ENCODE measurements at regions not wholly inside any gene's neighbourhood (a gene's known extent, or its start where the extent isn't known, plus 50 kb on each side); places are given as distances from the start of the nearest gene placed in this dataset.

DNA sequence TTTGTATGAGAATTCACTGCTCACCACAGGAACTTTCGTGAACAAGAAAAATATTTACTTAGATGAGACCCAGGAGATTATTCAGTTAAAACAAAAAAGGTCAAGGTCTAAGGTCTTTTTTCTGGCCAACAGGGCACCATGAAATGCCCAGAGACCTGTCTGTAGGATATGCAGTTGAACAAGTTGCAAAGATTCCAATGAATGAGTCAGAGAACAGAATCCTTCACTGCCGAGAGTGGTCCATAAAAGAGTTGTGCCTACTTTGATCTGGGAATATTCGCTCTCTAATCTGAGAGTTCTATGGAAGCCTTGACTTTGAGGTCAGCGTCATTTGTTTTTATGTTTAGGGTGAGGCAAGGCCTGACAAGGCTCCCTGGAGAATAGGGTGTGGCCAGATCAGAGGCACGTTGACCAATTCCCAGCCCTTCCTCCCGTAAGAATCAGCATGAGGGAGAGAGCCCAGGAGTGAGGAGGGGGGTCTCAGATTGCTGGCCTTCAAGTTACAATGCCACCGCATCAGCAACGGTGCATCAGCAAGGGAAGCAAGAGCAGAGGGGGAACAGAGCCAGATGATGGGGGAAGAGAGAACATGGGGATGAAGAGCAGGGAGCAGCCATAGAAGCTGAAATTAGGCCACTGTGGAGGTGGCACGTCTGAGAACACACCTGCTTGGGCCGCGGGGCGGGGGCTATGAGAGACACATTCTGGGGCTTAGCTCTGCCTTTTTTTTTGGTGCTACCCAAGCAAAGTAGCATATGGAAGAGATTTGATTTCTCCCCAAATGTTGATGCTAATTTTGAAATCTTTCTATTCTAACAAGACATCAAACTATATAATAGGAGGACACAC is 206.4 kb upstream of the RAB4A start (continued):
- TF ChIP-seq, protein P1, sequence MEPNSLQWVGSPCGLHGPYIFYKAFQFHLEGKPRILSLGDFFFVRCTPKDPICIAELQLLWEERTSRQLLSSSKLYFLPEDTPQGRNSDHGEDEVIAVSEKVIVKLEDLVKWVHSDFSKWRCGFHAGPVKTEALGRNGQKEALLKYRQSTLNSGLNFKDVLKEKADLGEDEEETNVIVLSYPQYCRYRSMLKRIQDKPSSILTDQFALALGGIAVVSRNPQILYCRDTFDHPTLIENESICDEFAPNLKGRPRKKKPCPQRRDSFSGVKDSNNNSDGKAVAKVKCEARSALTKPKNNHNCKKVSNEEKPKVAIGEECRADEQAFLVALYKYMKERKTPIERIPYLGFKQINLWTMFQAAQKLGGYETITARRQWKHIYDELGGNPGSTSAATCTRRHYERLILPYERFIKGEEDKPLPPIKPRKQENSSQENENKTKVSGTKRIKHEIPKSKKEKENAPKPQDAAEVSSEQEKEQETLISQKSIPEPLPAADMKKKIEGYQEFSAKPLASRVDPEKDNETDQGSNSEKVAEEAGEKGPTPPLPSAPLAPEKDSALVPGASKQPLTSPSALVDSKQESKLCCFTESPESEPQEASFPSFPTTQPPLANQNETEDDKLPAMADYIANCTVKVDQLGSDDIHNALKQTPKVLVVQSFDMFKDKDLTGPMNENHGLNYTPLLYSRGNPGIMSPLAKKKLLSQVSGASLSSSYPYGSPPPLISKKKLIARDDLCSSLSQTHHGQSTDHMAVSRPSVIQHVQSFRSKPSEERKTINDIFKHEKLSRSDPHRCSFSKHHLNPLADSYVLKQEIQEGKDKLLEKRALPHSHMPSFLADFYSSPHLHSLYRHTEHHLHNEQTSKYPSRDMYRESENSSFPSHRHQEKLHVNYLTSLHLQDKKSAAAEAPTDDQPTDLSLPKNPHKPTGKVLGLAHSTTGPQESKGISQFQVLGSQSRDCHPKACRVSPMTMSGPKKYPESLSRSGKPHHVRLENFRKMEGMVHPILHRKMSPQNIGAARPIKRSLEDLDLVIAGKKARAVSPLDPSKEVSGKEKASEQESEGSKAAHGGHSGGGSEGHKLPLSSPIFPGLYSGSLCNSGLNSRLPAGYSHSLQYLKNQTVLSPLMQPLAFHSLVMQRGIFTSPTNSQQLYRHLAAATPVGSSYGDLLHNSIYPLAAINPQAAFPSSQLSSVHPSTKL (CRISPR knock-in tag; IDR thresholded peaks at IDR 0.05): peak; percentile 97
- TF ChIP-seq HMGA1 (CRISPR knock-in tag; conservative IDR thresholded peaks at IDR 0.05) (no peak), SMARCE1 (IDR thresholded peaks at IDR 0.05; ENCODE audit: borderline replicate concordance) (no peak), SAP130 (CRISPR knock-in tag; IDR thresholded peaks at IDR 0.05; ENCODE audit: low read depth) (peak; percentile 80), RCOR2 (CRISPR knock-in tag; IDR thresholded peaks at IDR 0.05) (peak; percentile 95), TEAD3 (CRISPR knock-in tag; optimal IDR thresholded peaks at IDR 0.05; ENCODE audit: borderline replicate concordance) (peak; percentile 92), ZBTB7A (CRISPR knock-in tag; IDR thresholded peaks at IDR 0.05) (no peak), ZNF496 (CRISPR knock-in tag; IDR thresholded peaks at IDR 0.05; ENCODE audit: insufficient replicate concordance) (no peak), HOXA3 (CRISPR knock-in tag; IDR thresholded peaks at IDR 0.05) (peak; percentile 57; the same call in 1 of the 2 replicates), ZMYM4 (CRISPR knock-in tag; IDR thresholded peaks at IDR 0.05) (0 out of 2 replicates have a peak, but pooled peaks have one; percentile 9), HMG20A (CRISPR knock-in tag; IDR thresholded peaks at IDR 0.05; ENCODE audit: borderline replicate concordance) (peak; percentile 98), ZNF44 (CRISPR knock-in tag; IDR thresholded peaks at IDR 0.05) (no peak), MEF2D (CRISPR knock-in tag; IDR thresholded peaks at IDR 0.05) (peak; percentile 79), ZNF34 (CRISPR knock-in tag; IDR thresholded peaks at IDR 0.05; ENCODE audit: borderline replicate concordance) (no peak), ZBTB2 (CRISPR knock-in tag; IDR thresholded peaks at IDR 0.05; ENCODE audit: low read depth) (no peak), NR2C2 (CRISPR knock-in tag; IDR thresholded peaks at IDR 0.05; ENCODE audit: borderline replicate concordance) (peak; percentile 70; the same call in 1 of the 2 replicates), ZNF577 (CRISPR knock-in tag; IDR thresholded peaks at IDR 0.05; ENCODE audit: borderline replicate concordance, low read depth) (no peak), ZMYM3 (CRISPR knock-in tag; IDR thresholded peaks at IDR 0.05) (peak; percentile 41; the same call in 1 of the 2 replicates), CREB1 (IDR thresholded peaks at IDR 0.05) (no peak), CREB1 (CRISPR knock-in tag; IDR thresholded peaks at IDR 0.05) (peak; percentile 73)
- TF ChIP-seq, protein P2, sequence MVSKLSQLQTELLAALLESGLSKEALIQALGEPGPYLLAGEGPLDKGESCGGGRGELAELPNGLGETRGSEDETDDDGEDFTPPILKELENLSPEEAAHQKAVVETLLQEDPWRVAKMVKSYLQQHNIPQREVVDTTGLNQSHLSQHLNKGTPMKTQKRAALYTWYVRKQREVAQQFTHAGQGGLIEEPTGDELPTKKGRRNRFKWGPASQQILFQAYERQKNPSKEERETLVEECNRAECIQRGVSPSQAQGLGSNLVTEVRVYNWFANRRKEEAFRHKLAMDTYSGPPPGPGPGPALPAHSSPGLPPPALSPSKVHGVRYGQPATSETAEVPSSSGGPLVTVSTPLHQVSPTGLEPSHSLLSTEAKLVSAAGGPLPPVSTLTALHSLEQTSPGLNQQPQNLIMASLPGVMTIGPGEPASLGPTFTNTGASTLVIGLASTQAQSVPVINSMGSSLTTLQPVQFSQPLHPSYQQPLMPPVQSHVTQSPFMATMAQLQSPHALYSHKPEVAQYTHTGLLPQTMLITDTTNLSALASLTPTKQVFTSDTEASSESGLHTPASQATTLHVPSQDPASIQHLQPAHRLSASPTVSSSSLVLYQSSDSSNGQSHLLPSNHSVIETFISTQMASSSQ (IDR thresholded peaks at IDR 0.05; ENCODE audit: low read depth): peak; percentile 16
- TF ChIP-seq, protein P2 (CRISPR knock-in tag; IDR thresholded peaks at IDR 0.05; ENCODE audit: borderline replicate concordance): peak; percentile 68; the same call in 1 of the 2 replicates

All from HepG2 (cell line).